T-helper 2 cell treated with Interferon-gamma antibody and Interleukin-4, amounts not matched to agents 100 ng/mL and 5 ng/mL, for 36 hours (primary cell): ENCODE measurements at regions not wholly inside any gene's neighbourhood (a gene's known extent, or its start where the extent isn't known, plus 50 kb on each side); places are given as distances from the start of the nearest gene placed in this dataset.

Source experiments
- intact Hi-C: fragments of 100-400 bp; cut with micrococcal nuclease; formaldehyde crosslinking; loops from one replicate; pipeline ENCODE4 v1.15.1; 2023

- intact Hi-C loops, result no loop called here
Observed at GRCh38 chr5:125365747-125366146, 619.3 kb upstream of the ZNF608 start.

GRCh38 chr5:125367702-125368101 lies 621.3 kb upstream of the ZNF608 start:
- intact Hi-C loops, result no loop called here

- intact Hi-C loops, result no loop called here
Observed at GRCh38 chr5:125370461-125371205, 624.2 kb upstream of the ZNF608 start.

- intact Hi-C loops, result no loop called here
Observed at GRCh38 chr5:125372694-125373631, 626.5 kb upstream of the ZNF608 start.

GRCh38 chr5:125375143-125375542 lies 628.7 kb upstream of the ZNF608 start:
- intact Hi-C loops, result no loop called here

GRCh38 chr5:125376059-125376641 lies 629.7 kb upstream of the ZNF608 start:
- intact Hi-C loops, result no loop called here

- intact Hi-C loops, result no loop called here
Observed at GRCh38 chr5:125377141-125377540, 630.7 kb upstream of the ZNF608 start.

GRCh38 chr5:125381290-125381689 lies 634.9 kb upstream of the ZNF608 start:
- intact Hi-C loops, result no loop called here

- intact Hi-C loops, result no loop called here
Observed at GRCh38 chr5:125384071-125384470, 637.6 kb upstream of the ZNF608 start.

GRCh38 chr5:125390326-125390725 lies 643.9 kb upstream of the ZNF608 start:
- intact Hi-C loops, result no loop called here

- intact Hi-C loops, result no loop called here
Observed at GRCh38 chr5:125393221-125393815, 646.9 kb upstream of the ZNF608 start.

GRCh38 chr5:125394661-125395280 lies 648.3 kb upstream of the ZNF608 start:
- intact Hi-C loops, result no loop called here

- intact Hi-C loops, result no loop called here
Observed at GRCh38 chr5:125396462-125396861, 650.0 kb upstream of the ZNF608 start.

- intact Hi-C loops, result no loop called here
Observed at GRCh38 chr5:125398466-125398865, 652.0 kb upstream of the ZNF608 start.

- intact Hi-C loops, result no loop called here
Observed at GRCh38 chr5:125399885-125400284, 653.4 kb upstream of the ZNF608 start.

GRCh38 chr5:125401724-125402622 lies 655.5 kb upstream of the ZNF608 start:
- intact Hi-C loops, result no loop called here

- intact Hi-C loops, result no loop called here
Observed at GRCh38 chr5:125402787-125403186, 656.3 kb upstream of the ZNF608 start.

GRCh38 chr5:125404056-125404455 lies 657.6 kb upstream of the ZNF608 start:
- intact Hi-C loops, result no loop called here

- intact Hi-C loops, result no loop called here
Observed at GRCh38 chr5:125408448-125409233, 662.2 kb upstream of the ZNF608 start.
